GM18519 (cell line): ENCODE measurements at regions not wholly inside any gene's neighbourhood (a gene's known extent, or its start where the extent isn't known, plus 50 kb on each side); places are given as distances from the start of the nearest gene placed in this dataset.

Experiments
- ATAC-seq: cut with Tn5 transposase; IDR thresholded peaks from one replicate; pipeline ENCODE4 v1.9.1; 2021; ENCODE audit warnings: mild to moderate bottlenecking, moderate library complexity; ENCODE audit not compliant: unreplicated experiment, low FRiP score

- no peak for ATAC-seq
Measured at GRCh38 chr6:139429580-139430145, 55.2 kb upstream of the CITED2 start.

DNA sequence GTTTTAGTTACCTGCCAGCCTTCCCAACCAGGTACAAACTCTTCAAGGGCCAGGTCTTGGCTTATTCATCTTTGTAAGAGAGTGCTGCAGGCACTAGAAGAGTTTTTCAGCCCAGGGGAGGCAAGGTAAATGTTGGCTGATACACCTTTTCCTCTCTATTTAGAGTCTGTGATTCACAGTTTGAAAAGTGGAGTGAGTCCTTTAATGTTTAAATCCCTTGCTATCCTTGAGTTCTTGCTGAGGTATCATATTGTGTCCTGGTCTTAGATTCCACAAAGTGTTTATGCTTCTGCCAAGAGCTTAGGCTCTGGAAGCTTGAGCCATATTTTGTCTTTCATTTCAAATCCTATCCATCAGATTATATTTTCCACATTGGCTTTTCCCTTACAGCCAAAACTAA, 52.8 kb upstream of the CITED2 start:
- ATAC-seq, result no peak

DNA sequence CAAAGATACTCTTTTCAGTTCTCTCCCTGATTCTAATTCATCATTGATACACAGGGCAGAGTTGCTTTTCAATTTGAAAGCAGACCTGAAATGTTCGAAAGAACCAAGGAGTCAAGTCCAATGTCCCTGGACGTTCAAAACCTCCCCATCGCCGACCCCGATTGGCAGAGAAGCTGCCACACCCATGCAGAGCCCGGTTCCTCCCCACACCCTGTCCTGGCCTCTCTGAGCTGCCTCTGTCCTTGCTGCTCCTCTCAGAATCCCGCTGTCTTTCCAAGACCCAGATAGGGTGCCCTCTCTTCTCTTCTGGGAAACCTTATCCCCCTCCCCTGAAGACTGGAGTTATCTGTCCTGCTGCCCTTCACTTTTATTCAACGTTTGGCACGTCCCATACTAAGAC, 52.3 kb upstream of the CITED2 start:
- no peak for ATAC-seq

DNA sequence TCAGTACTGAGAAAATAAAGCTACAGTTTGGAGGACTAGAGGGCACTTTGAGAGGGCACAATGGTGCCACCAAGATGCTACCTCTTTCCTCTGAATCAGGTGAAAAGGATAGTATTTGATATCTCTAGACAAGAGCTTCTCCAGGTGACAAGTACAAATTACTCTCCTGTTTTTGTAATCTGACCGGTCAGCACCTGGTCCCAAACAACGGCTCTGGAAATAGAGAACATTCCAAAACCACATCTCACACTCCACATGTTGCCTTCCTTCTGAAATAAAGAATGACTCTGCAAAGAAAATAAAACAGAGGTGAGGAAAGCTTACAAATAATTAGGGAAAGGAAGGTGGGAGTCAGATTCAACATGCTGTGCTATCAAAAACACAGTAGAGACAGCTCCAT, 51.3 kb upstream of the CITED2 start:
- no peak for ATAC-seq

GRCh38 chr6:139423971-139424667, 49.7 kb upstream of the CITED2 start:
- no peak for ATAC-seq
